ENCODE measurements at regions not wholly inside any gene's neighbourhood (a gene's known extent, or its start where the extent isn't known, plus 50 kb on each side); places are given as distances from the start of the nearest gene placed in this dataset.

DNA sequence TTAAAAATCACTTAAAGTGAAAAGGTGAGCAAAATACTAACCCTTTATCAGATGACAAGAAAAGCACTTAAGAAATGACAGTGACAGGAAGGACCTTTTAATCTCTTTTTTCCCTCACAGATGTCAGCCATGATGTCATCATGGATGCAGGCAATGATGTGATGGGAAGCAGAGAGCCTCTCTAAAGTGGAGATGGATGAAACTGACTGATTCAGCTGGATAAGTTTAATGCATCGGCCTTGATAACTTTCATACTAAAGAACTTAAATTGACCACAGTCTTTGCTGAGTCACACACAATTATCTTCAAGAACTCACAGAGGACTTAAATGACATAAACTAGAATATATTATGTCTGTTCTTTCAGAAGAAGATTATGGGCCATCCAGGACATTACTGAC, 153.2 kb upstream of the FGF10 start:
- intact Hi-C loops (cut with micrococcal nuclease; ENCODE audit: unreplicated experiment), result no loop called here
- DNase-seq, result no peak
- TF ChIP-seq, protein P1, sequence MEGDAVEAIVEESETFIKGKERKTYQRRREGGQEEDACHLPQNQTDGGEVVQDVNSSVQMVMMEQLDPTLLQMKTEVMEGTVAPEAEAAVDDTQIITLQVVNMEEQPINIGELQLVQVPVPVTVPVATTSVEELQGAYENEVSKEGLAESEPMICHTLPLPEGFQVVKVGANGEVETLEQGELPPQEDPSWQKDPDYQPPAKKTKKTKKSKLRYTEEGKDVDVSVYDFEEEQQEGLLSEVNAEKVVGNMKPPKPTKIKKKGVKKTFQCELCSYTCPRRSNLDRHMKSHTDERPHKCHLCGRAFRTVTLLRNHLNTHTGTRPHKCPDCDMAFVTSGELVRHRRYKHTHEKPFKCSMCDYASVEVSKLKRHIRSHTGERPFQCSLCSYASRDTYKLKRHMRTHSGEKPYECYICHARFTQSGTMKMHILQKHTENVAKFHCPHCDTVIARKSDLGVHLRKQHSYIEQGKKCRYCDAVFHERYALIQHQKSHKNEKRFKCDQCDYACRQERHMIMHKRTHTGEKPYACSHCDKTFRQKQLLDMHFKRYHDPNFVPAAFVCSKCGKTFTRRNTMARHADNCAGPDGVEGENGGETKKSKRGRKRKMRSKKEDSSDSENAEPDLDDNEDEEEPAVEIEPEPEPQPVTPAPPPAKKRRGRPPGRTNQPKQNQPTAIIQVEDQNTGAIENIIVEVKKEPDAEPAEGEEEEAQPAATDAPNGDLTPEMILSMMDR (IDR thresholded peaks at IDR 0.05; ENCODE audit: insufficient read depth in 1 of 2, low read depth in 1 of 2, low read length in 1 of 2, severe bottlenecking in 1 of 2, unreplicated experiment in 1 of 2), result no peak
- H3K27me3 Mint-ChIP-seq (ENCODE audit: insufficient read depth, unreplicated experiment), result peaks cover 3% of the 10 kb centered on the region
- POLR2A ChIA-PET, result no interaction called here
- H3K9me3 Mint-ChIP-seq (ENCODE audit: unreplicated experiment), result no peaks in the 10 kb centered on the region
- no peaks in the 10 kb centered on the region for H3K9me3 ChIP-seq
- H3K27ac Mint-ChIP-seq (ENCODE audit: unreplicated experiment), result no peak overlapping the region
- no peaks in the 10 kb centered on the region for H3K27me3 ChIP-seq (replicated peaks; ENCODE audit: control insufficient read depth, insufficient read depth, low read length)
- H3K4me3 Mint-ChIP-seq (ENCODE audit: unreplicated experiment), result no peak overlapping the region
- no peaks in the 10 kb centered on the region for H3K36me3 Mint-ChIP-seq (ENCODE audit: insufficient read depth, unreplicated experiment)
- CTCF ChIA-PET, result no interaction called here
- H3K36me3 ChIP-seq (ENCODE audit: control insufficient read depth, insufficient read depth, low read length), result no peaks in the 10 kb centered on the region
- no peaks in the 10 kb centered on the region for H3K4me1 Mint-ChIP-seq (ENCODE audit: low read depth, unreplicated experiment)
- no peak overlapping the region for H3K4me3 ChIP-seq (ENCODE audit: low read depth, low read length)
- no TSS peak for BruUV-seq (replicated peaks)
- no peaks in the 10 kb centered on the region for H3K4me1 ChIP-seq

DNA sequence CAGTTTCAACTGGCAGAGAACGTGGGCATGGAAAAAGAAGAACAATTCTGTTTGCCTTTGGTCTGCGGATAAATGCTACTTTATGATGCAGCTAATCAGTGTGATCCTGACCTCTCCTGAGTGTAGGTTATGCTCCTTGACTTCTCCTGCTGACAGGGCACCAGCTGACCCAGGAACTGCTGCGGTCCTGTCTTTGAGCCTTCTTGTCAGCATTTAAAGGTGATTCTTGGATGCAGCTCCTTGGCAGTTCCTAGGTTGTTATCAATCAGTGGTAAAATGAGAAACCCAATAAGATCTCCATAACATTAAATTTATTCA, 150.3 kb upstream of the FGF10 start:
- TF ChIP-seq, protein P1 (IDR thresholded peaks at IDR 0.05; ENCODE audit: insufficient read depth in 1 of 2, low read depth in 1 of 2, low read length in 1 of 2, severe bottlenecking in 1 of 2, unreplicated experiment in 1 of 2), result no peak
- no peaks in the 10 kb centered on the region for H3K36me3 Mint-ChIP-seq (ENCODE audit: insufficient read depth, unreplicated experiment)
- Histone ChIP-seq H3K9me3 (no peaks in the 10 kb centered on the region), H3K4me3 (ENCODE audit: low read depth, low read length) (no peak overlapping the region), H3K27me3 (replicated peaks; ENCODE audit: control insufficient read depth, insufficient read depth, low read length) (no peaks in the 10 kb centered on the region), H3K4me1 (no peaks in the 10 kb centered on the region), H3K36me3 (ENCODE audit: control insufficient read depth, insufficient read depth, low read length) (no peaks in the 10 kb centered on the region)
- BruUV-seq (replicated peaks), result no TSS peak
- intact Hi-C loops (cut with micrococcal nuclease; ENCODE audit: unreplicated experiment), result loop anchor here (5.0 kb wide), 1 partner anchor 153 kb away; no protein-coding TSS in a partner anchor
- no peak for DNase-seq
- H3K4me3 Mint-ChIP-seq (ENCODE audit: unreplicated experiment), result no peak overlapping the region
- POLR2A ChIA-PET, result no interaction called here
- H3K27ac Mint-ChIP-seq (ENCODE audit: unreplicated experiment), result no peak overlapping the region
- H3K4me1 Mint-ChIP-seq (ENCODE audit: low read depth, unreplicated experiment), result no peaks in the 10 kb centered on the region
- CTCF ChIA-PET, result interaction anchor here (1.3 kb wide), 1 partner anchor 234 kb away, joined by 3 read pairs; no protein-coding TSS in a partner anchor
- peaks cover 3% of the 10 kb centered on the region for H3K27me3 Mint-ChIP-seq (ENCODE audit: insufficient read depth, unreplicated experiment)
- H3K9me3 Mint-ChIP-seq (ENCODE audit: unreplicated experiment), result no peaks in the 10 kb centered on the region

DNA sequence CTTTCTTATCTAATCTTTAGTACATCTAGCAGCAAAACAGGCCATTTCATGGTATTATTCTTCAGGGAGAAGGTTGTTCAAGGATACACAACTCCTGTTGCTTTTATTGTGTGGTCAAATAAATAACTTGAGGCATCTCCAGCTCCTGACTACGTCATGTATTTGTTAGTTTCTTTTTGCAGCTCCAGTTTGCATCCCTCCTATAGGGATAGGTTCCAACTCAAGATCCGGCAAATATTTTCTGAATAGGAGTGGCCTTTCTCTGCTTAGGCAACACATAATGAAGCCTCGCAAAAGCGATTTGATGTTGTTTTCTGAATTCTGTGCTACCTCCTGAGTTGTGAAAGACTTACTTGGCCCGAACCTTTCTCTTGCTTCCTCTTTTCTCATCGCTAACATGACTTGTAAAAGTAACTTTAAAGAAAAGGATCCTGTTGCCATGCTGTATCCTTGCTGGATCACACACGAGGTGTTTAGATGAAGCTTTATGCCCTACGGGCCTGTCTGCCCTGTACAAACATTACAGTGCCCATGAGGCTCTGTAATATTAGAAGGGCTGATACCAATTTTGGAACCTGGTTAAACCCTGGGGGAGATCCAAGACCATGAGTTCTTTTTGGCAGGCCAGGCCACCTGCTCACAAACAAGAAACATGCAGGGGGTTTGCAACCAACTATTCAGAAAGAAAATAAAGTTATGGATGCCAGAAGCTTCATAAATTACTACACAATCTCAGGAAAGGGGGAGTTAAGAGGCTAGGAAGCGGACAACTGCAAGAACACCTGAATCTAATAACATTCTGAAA, 149.8 kb upstream of the FGF10 start:
- Histone ChIP-seq H3K4me1 (no peaks in the 10 kb centered on the region), H3K4me3 (ENCODE audit: low read depth, low read length) (no peak overlapping the region), H3K36me3 (ENCODE audit: control insufficient read depth, insufficient read depth, low read length) (no peaks in the 10 kb centered on the region), H3K9me3 (no peaks in the 10 kb centered on the region), H3K27me3 (replicated peaks; ENCODE audit: control insufficient read depth, insufficient read depth, low read length) (no peaks in the 10 kb centered on the region)
- TF ChIP-seq, protein P1 (IDR thresholded peaks at IDR 0.05; ENCODE audit: insufficient read depth in 1 of 2, low read depth in 1 of 2, low read length in 1 of 2, severe bottlenecking in 1 of 2, unreplicated experiment in 1 of 2), result no peak
- no peak overlapping the region for H3K4me3 Mint-ChIP-seq (ENCODE audit: unreplicated experiment)
- H3K27me3 Mint-ChIP-seq (ENCODE audit: insufficient read depth, unreplicated experiment), result peaks cover 3% of the 10 kb centered on the region
- intact Hi-C loops (cut with micrococcal nuclease; ENCODE audit: unreplicated experiment), result loop anchor here (5.0 kb wide), 1 partner anchor 153 kb away; no protein-coding TSS in a partner anchor
- BruUV-seq (replicated peaks), result no TSS peak
- ChIA-PET POLR2A (no interaction called here), CTCF (interaction anchor here (1.3 kb wide), 1 partner anchor 235 kb away, joined by 3 read pairs; no protein-coding TSS in a partner anchor)
- DNase-seq, result no peak
- no peaks in the 10 kb centered on the region for H3K4me1 Mint-ChIP-seq (ENCODE audit: low read depth, unreplicated experiment)
- H3K9me3 Mint-ChIP-seq (ENCODE audit: unreplicated experiment), result no peaks in the 10 kb centered on the region
- H3K27ac Mint-ChIP-seq (ENCODE audit: unreplicated experiment), result no peak overlapping the region
- H3K36me3 Mint-ChIP-seq (ENCODE audit: insufficient read depth, unreplicated experiment), result no peaks in the 10 kb centered on the region

All from Caco-2 (cell line).